NCI-H2227 (cell line): ENCODE measurements at regions not wholly inside any gene's neighbourhood (a gene's known extent, or its start where the extent isn't known, plus 50 kb on each side); places are given as distances from the start of the nearest gene placed in this dataset.
A peak's percentile ranks its signal among the peaks of the same experiment; 100 is the strongest.

Experiments
- DNase-seq: peaks from one replicate; lab custom pipeline; 2025; ENCODE audit not compliant: unreplicated experiment; lab: John Stamatoyannopoulos, UW

DNA sequence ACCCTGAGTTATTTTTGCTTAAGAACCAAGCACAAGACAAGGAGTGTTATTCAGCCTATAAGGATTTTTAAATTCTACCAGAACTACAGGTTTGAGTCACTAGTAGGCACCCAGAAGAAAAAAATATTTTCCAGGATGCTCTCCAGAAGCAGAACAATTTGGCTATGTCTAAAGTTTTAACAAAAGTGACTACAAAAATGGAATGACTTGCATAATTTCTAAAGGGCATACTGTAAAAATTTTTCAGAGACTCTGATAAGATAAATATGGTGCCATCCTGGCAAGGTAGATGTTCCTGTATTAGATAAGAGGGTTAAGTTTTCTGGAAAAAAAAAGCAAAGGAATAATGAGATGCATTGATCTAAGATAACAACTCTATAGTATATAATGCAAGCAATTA lies 68.6 kb upstream of the FAM9A start:
- no peak for DNase-seq

DNA sequence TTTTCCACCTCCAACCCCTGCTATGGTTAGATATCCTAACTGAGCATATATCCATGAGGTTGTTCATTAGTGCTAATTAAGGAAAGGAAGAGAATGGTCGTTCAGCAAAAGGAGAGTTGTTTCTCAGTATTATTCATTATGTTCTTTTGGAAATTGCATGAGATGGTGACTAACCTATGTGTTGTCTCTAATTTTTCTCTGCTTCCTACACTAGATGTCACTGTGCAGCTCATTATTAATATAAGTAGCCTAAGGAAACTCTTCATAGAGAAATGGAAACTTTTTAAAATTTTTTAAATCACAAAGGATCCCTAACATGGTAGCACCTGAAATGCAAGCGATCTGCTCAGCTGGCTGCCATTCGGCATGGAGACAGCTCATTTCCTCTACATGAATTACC lies 67.7 kb upstream of the FAM9A start:
- DNase-seq = peak; percentile 30

DNA sequence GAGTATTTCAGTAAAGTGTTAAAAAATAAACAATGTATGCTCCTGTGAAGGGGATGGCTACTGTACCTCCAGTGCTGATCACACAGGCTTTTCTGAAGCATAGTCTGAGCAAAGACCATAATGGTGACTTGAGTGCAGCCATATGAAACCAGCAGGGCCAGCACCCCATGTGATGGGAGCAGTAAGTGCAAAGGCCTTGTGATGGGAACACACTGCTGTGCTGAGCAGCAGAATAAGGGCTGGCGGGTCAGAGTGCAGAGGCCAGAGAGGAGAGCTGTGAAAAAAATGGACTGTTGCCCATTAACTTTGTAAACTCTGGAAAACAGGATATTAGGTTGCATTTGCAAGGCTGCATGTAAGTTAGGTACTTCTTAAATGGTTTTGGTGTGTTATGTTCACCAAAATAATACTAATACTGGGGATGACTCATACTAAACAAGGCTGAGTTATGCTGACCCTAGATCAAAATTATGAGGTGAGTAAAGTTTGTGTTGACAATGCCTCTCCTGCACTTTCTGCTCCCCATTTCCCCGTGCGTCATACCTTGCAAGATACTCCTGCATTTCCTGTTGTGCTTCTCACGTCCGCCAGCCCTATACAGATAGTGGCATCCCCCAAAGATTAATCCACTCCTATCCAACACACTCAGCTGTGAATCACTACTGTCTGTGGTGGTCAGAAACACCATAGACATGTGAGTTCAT lies 67.0 kb upstream of the FAM9A start:
- no peak for DNase-seq

DNA sequence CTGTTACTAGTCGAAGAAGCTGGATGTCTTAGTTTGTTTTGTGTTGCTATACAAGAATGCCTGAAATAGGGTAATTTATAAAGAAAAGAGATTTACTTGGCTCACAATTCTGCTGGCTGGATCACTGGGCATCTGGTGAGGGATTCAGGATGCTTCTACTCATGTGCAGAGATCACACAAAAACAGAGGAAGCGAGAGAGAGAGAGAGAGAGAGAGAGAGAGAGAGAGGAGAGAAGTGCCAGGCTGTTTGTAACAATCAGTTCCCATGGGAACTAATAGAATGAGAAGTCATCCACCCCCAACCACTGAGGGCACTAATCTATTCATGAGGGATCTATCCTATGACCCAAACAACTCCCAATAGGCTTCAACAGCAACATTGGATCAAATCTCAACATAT lies 66.2 kb upstream of the FAM9A start:
- no peak for DNase-seq

DNA sequence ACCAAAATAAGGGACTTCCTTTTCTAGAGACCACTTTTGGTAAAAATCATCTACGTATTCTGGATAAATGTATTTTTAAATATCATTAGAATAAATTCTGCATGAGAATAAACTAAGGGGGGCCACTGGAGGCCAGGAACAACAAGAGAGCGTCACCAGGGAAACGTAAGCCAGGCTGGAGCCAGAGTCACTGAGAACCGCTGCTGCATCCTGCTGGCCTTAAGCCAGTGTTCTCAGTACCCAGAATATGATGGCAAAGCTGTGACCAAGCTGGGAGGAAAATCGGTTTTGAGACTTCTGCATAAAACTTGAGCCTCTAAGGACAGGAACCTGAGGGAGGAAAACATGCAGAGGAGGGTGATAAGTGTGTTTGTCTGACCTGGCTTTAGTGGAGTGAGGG lies 63.0 kb upstream of the FAM9A start:
- peak; percentile 21 for DNase-seq

DNA sequence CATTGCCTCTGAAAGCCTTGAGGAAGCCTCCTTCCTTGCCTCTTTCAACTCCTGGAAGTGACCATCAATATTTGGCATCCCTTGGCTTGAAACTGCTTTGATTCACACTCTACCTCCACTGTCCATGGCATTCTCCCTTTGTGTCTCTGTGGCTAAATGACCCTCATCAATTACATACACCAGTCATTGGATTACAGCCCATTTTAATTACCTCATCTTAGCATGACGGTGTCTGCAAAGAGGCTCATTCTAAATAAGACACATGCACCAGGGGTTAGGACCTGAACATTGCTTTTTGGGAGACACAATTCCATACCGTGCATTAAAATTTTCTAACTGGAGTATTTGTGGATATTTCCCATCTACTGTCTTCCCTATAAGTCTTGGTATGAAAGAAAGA lies 60.7 kb upstream of the FAM9A start:
- DNase-seq = no peak

DNA sequence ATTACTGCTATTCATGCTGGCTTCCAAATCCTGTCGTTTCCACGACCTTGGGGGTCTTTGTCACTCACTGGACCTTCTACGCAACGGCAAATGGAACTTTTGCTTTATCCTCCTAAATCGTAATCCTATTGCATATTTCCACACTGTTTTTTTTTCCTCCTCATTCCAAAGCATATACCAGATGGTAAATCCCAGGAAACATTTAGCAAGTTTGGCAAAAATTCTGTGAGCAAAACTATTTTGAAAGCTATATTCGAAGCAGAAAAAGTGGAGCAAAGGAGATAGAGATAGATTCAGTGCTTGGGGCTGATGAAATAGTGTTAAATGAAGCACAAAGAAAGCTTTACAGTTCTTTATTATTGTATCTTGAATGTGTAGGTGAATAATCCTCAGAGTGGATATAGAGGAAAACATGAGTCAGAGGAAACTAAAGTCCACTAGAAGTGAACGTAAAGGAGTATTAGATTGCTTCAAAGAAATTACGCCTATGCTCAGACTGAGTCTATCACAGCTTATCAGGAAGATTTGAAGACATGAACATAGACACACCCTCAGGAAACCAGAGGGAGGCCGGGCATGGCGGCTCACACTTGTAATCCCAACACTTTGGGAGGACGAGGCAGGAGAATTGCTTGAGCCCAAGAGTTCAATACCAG lies 50.2 kb upstream of the FAM9A start:
- DNase-seq = no peak
